ENCODE measurements at regions not wholly inside any gene's neighbourhood (a gene's known extent, or its start where the extent isn't known, plus 50 kb on each side); places are given as distances from the start of the nearest gene placed in this dataset.

- DNase-seq (ENCODE audit: low spot score) = no peak
Observed at GRCh38 chrX:79645749-79646148, 278.6 kb upstream of the ITM2A start.

- DNase-seq (ENCODE audit: low spot score) = no peak
Observed at GRCh38 chrX:79631526-79631925, 264.4 kb upstream of the ITM2A start.

- peak; percentile 9 for DNase-seq (ENCODE audit: low spot score)
Observed at GRCh38 chrX:79630033-79631009, 263.2 kb upstream of the ITM2A start.

GRCh38 chrX:79623098-79623762, 256.1 kb upstream of the ITM2A start:
- no peak for DNase-seq (ENCODE audit: low spot score)

GRCh38 chrX:79618280-79618679, 251.1 kb upstream of the ITM2A start:
- DNase-seq (ENCODE audit: low spot score) = no peak

GRCh38 chrX:79604364-79604763, 237.2 kb upstream of the ITM2A start:
- DNase-seq (ENCODE audit: low spot score) = no peak

GRCh38 chrX:79601341-79602131, 234.4 kb upstream of the ITM2A start:
- no peak for DNase-seq (ENCODE audit: low spot score)

- no peak for DNase-seq (ENCODE audit: low spot score)
Observed at GRCh38 chrX:79592259-79592658, 225.1 kb upstream of the ITM2A start.

- no peak for DNase-seq (ENCODE audit: low spot score)
Observed at GRCh38 chrX:79588233-79588632, 221.1 kb upstream of the ITM2A start.

- DNase-seq (ENCODE audit: low spot score) = no peak
Observed at GRCh38 chrX:79573760-79574159, 206.6 kb upstream of the ITM2A start.

GRCh38 chrX:79572566-79572965, 205.4 kb upstream of the ITM2A start:
- DNase-seq (ENCODE audit: low spot score) = no peak

GRCh38 chrX:79570524-79571240, 203.5 kb upstream of the ITM2A start:
- DNase-seq (ENCODE audit: low spot score) = no peak

GRCh38 chrX:79568309-79568708, 201.2 kb upstream of the ITM2A start:
- no peak for DNase-seq (ENCODE audit: low spot score)

GRCh38 chrX:79564362-79564761, 197.2 kb upstream of the ITM2A start:
- no peak for DNase-seq (ENCODE audit: low spot score)

- no peak for DNase-seq (ENCODE audit: low spot score)
Observed at GRCh38 chrX:79559290-79559689, 192.2 kb upstream of the ITM2A start.

GRCh38 chrX:79557212-79557611, 190.1 kb upstream of the ITM2A start:
- DNase-seq (ENCODE audit: low spot score) = no peak

- no peak for DNase-seq (ENCODE audit: low spot score)
Observed at GRCh38 chrX:79556800-79557199, 189.7 kb upstream of the ITM2A start.

- no peak for DNase-seq (ENCODE audit: low spot score)
Observed at GRCh38 chrX:79530310-79531108, 163.4 kb upstream of the ITM2A start.

GRCh38 chrX:79524642-79525041, 157.5 kb upstream of the ITM2A start:
- no peak for DNase-seq (ENCODE audit: low spot score)

- DNase-seq (ENCODE audit: low spot score) = no peak
Observed at GRCh38 chrX:79515529-79515928, 148.4 kb upstream of the ITM2A start.

- no peak for DNase-seq (ENCODE audit: low spot score)
Observed at GRCh38 chrX:79511799-79512198, 144.7 kb upstream of the ITM2A start.

All from H4 (cell line).